ENCODE measurements at regions not wholly inside any gene's neighbourhood (a gene's known extent, or its start where the extent isn't known, plus 50 kb on each side); places are given as distances from the start of the nearest gene placed in this dataset.

DNA sequence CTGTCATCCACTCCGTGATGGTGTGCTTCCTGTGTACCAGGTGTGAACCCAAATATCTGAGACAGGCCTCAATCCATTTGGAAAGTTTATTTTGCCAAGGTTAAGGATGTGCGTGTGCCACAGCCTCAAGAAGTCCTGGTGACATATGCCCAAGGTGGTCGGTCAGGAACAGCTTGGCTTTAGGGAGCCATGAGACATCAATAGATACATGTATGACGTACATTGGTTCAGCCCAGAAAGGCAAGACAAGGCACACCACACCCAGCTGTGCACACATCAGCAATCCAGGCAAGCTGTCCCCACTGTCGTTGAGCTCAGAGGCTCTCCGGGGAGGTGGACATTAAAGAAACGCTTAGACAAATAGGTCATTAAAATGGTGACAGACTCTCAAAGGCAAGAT, 56.8 kb upstream of the SHANK2 start (continued):
- no peak for TF ChIP-seq ZSCAN16 (tag by site-specific recombination; IDR thresholded peaks at IDR 0.05)

DNA sequence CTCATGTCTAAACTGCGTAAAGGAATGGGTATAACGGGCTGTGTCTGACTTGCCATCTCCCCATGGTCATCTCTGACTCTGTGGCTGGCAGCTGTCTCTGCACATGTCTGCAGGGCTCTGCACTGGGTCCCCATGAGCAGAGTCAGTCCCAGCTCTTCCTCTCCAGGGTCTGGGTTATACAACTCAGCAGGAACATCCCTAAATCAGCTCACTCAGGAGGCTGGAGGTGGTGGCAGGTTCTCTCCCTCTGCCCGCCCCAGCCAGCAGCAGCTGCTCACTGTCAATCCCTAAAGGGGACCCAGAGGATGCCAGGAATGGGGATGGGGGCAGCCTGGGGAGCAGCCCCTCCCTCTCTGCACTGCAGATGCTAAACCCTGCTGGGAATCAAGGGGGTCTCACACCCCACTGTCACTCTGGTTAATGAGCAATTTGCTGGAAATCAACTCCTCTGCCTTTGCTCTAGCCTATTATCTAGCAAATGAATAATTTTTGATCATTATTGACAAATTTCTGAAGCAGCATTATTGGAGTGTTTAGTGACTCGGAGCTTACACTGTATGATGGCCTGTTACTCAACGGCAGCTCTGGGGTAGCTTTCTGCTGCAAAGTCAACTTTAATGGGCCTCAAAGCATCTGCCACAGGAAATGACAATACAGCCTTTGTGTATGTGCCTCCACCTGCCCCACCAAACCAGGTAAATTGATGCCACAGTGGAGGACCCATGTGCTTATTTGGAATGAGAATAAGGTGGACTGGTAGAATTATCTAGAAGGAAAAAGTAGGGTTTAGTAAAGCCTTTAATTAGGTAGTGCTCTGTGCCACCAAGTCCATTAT, 55.7 kb upstream of the SHANK2 start:
- CTCF ChIA-PET, result interaction anchor here (1.3 kb wide), 1 partner anchor 53 kb away, joined by 7 read pairs; no protein-coding TSS in a partner anchor
- H3K27ac ChIP-seq (ENCODE audit: extremely low read depth, low read depth, low read length), result no peak overlapping the region
- H3K4me3 ChIP-seq (ENCODE audit: low read depth, low read length), result no peak overlapping the region
- no peaks in the 10 kb centered on the region for H3K4me1 ChIP-seq (ENCODE audit: control insufficient read depth, insufficient read depth, low read length)
- TF ChIP-seq BCL11A (tag by site-specific recombination; IDR thresholded peaks at IDR 0.05; ENCODE audit: low read depth) (no peak), ZNF114 (tag by site-specific recombination; IDR thresholded peaks at IDR 0.05) (no peak), ZNF610 (tag by site-specific recombination; IDR thresholded peaks at IDR 0.05; ENCODE audit: borderline replicate concordance) (no peak), ZIC2 (tag by site-specific recombination; IDR thresholded peaks at IDR 0.05) (no peak), HIC1 (tag by site-specific recombination; IDR thresholded peaks at IDR 0.05) (no peak), ZNF354C (tag by site-specific recombination; IDR thresholded peaks at IDR 0.05; ENCODE audit: borderline replicate concordance, low read depth) (no peak), ZBTB1 (tag by site-specific recombination; IDR thresholded peaks at IDR 0.05) (no peak), ZNF394 (tag by site-specific recombination; IDR thresholded peaks at IDR 0.05; ENCODE audit: borderline replicate concordance) (no peak), REST (tag by site-specific recombination; IDR thresholded peaks at IDR 0.05) (no peak), ZBTB7A (tag by site-specific recombination; IDR thresholded peaks at IDR 0.05; ENCODE audit: low read depth) (no peak), ZBTB49 (tag by site-specific recombination; IDR thresholded peaks at IDR 0.05; ENCODE audit: low read depth) (no peak), PRDM4 (tag by site-specific recombination; IDR thresholded peaks at IDR 0.05) (no peak), ZNF555 (tag by site-specific recombination; conservative IDR thresholded peaks at IDR 0.05) (no peak), ZNF747 (tag by site-specific recombination; IDR thresholded peaks at IDR 0.05) (no peak)
- POLR2A ChIA-PET, result no interaction called here
- no peaks in the 10 kb centered on the region for H3K36me3 ChIP-seq (ENCODE audit: control insufficient read depth in 2 of 2, insufficient read depth in 1 of 2, low read length in 2 of 2)
- no peaks in the 10 kb centered on the region for H3K9me3 ChIP-seq (ENCODE audit: control insufficient read depth, insufficient read depth, low read depth, low read length)
